Left kidney (tissue), 1 donor: ENCODE measurements at regions not wholly inside any gene's neighbourhood (a gene's known extent, or its start where the extent isn't known, plus 50 kb on each side); places are given as distances from the start of the nearest gene placed in this dataset.
A peak's percentile ranks its signal among the peaks of the same experiment; 100 is the strongest.

Source experiments
- DNase-seq: peaks from one replicate; pipeline ENCODE4 v3.0.0-alpha.2; 2013

DNA sequence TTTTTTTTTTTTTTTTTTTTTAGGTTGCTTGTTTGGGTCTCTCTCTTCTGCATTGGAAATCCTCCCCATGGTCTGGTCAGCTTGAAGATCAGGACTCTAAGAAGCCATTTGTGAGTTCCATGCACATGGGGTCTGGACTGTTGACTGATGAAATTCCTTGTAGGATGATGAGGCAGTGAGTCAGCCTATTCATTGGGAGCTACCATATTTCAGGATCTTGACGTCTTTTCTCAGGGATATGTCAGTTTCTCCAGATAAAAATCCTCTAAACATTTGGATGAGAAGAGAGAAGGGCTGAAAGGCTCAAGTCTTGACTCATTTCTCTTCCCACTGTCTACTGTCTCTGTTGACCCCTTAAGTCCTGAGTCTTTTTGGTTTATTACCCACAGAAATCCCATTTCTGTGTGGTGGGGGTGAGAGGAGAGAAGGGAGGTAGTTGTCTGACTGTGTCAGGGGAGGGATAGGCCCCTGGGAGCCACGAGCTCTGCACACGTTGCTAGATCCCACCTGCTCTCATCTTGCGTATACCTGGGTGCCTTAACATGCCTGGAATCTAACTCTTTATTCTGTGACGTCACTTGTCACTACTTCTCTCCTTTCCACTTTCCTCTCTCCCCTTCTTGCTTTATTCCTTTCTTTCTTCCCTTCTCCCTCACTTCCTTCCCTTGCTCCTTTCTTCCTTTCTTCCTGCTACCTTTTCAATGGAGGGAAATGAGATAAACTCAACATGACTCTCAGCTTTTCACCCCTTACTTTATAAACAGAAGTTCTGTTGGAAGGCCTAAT is 333.1 kb upstream of the XYLT1 start:
- DNase-seq, result no peak

DNA sequence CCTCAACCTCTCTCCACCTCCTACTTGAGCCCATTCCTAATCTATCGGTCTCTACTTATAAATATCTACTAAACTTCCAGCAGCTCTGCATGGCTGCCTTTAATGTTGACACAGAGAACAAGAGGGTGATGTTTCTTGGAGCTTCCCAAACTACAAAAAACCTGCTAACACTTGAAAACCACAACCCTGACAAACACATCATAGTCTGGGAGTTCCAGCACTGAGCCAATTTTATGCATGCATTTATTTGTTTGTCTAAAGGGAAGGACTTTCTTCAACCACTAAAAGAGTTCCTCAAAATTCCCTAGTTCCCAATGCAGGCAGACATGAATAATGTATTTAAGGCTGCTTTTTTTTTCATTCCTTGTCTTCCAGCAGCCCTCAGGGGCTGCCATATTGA is 331.8 kb upstream of the XYLT1 start:
- no peak for DNase-seq

DNA sequence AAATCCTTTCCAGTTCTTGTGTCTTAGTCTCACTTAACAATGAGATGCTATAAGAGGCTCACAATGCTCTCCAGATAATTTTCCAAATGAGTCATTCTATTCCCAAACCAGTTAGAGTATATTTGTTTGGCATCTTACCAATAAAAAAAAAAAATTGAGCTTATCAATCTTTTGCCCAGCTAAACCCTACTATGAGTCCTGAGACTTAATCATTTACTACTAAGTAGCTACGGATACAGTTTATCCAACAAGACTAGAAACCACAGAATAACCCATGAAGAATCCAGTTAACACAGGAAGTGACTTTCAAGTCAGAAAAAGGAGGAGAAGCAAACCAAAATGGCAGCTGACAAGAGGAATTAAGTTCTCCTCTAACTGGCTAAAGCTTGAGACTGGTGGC is 330.3 kb upstream of the XYLT1 start:
- no peak for DNase-seq

DNA sequence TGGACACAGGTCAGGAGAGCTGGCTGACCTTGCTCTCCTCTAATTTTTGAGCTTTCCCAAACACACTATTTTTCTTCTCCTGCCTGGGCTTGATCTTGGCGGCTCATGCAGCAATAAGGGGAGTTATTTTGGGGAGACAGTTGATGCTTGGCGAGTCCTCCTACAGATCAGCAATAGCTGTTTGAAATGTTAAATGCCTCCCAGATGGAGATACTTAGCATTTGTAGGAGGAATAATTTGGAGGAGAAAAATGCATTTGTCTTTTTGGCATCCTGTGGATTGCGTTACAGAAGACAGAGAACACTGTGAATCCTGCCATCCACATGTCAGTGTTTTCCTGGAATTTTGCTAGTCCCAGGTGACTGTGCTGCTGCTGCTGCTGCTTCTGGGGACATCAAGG is 328.0 kb upstream of the XYLT1 start:
- no peak for DNase-seq

DNA sequence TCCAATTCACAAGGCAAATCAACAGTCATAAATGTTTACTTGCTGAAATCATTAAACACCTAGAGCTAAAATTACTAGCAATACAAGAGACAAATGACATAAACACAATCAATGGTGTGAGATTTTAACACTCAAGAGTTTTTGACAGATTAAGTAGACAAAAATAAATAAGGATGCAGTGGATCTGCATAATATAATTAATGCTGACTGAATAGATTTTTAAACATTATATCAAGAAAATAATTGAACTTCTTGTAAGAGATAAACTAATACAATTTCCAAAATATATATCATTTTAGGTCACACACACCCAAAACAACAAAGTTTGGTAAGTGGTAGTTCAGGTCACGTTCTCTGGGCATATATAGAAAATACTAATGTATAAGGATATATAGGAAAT is 322.6 kb upstream of the XYLT1 start:
- DNase-seq, result no peak

DNA sequence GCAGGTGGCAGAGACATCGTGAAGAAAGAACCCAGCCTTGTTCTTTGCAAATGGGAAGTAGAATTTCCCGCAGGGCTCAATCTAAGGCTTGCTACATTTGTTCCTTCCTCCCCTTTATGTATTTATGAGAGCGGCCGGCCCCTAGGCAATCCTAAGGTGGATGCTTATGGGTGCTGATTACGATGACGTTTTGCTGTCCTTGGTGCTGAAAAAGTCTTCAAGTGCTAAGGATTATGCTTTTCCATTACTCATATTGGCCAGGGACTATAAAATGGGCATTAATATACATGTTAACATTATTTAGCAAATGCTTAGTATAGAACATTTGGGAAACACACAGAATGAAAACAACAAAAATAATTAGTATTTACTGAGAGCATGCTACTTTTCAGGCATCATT is 313.3 kb upstream of the XYLT1 start:
- DNase-seq, result peak; percentile 65

DNA sequence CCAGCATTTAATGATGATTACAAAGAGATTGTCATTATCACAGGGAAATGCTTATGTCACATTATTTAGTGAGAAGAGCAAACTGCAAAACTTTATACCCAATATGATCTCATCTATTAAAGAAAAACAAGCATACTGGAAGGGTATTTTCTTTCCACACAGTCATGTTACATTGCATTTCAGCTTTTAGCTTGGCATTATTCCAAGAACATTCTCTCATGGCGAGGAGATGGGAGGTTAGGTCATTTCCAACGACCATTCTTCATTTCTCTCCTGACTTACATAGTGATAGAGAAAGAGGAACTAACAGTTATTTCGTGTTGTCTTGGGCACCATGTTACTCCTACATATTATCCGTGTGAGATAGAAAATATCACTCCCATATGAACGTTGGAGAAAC is 309.4 kb upstream of the XYLT1 start:
- DNase-seq, result no peak

DNA sequence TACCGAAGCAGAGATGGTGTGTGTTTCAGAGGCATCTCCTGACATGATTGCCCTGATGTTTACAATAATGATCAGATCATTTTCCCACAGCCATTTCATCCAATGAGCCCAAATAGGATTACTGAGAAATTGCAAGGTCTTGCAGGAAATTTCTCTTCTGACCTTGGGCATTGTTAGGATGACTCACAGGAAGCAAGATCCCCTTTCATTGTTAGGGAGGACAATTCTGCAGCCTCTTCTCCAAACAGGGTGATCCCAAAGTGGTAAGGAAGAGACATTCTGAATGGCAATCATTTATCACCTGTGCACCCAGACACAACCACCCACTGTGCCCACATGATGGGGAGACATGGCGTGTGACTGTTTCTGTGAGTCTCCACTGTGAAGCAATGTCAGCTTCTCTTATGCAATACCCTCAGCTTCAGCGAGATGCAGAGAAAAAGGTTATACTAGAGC is 306.7 kb upstream of the XYLT1 start:
- DNase-seq, result no peak

DNA sequence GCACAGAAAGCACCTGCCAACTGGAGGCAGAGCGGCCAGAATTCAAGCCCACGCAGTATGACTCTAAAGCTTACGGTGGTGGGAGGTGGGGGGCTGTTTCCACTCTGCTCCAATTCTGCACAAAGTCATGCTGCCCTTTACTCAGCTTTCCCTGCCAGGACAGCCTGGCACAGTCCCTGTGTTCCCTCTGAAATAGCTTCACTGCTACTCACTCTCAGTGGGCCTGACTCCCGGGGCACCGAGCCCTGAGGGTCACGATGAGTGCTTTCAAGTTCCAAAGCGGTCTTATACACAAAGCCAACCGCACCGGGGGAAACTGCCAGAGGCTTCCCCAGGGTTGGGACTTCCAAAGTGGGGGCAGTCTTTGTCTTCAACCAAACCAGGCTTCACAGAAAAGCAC is 306.1 kb upstream of the XYLT1 start:
- no peak for DNase-seq

DNA sequence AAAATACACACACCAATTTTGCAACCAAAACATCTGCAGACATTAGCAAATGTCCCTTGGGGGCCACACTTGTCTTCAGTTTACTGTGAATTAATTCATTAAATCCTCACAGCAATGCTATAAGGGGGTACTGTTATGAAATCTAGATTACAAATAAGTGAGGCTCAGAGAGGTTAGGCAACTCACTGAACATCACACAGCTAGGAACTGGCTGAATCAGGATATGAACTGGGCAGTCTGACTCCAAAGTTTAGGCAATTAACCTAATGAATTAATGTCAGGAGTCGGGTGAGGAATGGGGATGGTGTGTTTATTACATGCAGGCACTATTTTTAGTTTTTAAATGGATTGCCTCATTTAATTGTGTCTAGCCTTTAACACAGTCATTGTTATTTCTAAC is 305.7 kb upstream of the XYLT1 start:
- no peak for DNase-seq

DNA sequence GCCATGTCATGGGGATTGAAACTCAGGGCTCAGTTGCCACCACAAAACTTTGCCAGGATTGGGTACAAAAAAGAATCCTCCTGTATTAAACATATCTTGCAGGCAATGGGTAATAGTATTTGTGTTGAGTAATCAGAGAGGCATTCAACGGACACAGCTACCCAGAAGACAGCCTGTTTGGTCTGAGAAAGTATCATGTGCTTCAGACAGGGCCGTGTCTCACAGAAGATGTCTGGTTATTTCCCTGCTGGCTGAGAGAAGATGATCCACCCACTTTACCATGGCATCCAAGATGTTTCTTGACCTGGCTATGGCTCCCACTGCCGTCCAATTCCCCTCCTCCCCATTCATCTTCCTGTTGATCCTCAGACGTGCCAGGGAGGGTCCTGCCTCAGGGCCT is 304.3 kb upstream of the XYLT1 start:
- DNase-seq, result no peak

DNA sequence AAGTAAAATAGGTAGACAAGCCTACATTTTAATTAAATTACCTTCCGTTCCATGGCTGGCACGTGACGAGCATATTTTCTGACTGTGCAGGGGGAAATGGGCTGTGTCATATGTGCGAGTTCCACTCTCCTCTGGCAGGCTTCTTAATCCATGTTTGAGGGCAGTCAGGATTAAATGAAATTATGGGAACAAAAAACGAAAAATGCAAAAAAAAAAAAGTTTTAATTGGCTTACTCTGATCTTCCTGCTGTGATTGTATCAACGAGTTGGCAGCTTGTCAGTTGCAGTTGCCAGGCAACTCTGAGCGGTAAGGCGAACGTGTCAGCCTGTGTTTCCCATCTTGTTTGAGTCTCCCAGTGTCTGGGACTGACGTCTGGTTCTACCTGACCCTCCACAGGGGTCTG is 302.9 kb upstream of the XYLT1 start:
- DNase-seq, result no peak

DNA sequence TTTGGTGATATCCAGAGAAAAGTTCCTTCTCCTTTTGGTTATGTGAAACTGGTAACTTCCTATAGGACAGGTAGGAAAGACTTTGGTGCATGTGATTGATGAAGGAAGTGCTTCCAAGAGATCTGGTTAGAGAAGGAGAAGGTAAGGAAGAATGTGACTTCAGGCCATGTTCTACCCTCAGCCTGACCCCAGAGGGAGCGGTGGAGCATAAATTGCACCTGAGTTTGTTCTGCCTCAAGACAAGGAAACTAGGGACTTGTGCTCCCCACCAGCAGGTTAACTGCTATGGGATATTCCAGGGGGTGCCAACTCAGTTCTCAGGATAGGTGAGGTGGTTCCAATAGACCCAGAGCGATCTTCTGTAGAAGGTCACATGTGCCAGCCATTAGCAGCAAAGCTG is 299.3 kb upstream of the XYLT1 start:
- DNase-seq, result no peak

DNA sequence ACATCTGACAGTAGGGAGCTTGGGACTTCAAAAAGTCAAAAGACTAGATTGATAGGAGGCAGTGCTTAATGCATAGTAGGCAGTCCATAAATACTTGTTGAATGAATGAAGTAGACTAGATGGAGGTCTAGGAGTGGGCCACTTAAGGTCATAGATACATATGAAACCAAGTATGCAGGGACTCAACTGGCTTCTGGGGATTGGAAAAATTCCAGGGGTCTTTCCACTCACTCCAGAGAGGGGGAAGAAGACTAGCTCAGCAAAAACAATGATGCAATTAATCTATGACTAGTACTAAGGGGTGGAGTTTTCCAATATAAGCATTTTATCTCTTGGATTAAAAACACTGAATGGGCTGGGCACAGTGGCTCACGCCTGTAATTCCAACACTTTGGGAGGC is 298.3 kb upstream of the XYLT1 start:
- DNase-seq, result no peak

DNA sequence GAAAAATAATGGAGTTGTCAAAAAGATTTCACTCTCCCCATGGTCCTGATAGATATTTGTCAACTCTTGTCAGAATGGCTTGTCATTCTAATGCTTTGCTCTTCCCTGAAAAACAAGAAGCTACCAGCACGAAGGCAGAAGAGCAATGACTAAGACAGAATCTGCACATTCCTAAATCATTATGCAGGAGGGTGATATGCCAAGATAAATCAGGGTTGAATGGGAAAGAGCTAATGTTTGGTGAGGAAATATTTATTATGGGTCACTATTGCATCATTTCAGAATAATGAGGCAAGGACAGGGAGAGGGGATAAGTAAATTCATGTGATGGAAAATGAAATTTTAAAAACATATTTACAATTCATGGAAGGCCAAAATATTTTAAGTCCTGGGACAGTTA is 297.5 kb upstream of the XYLT1 start:
- no peak for DNase-seq

DNA sequence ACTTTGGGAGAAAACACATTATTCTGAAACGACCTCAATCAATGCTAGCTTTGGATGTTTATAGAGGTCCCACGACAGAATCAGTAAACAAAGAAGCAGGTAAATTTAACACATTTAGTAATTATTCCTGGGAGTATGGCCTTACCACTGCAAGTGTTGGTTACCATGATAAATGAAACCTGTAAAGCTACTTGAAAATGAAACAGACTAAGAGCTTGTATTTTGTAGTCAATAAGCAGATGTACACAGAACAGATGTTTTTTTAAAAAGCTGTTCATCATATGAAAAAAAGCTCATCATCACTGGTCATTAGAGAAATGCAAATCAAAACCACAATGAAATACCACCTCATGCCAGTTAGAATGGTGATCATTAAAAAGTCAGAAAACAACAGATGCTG is 295.3 kb upstream of the XYLT1 start:
- DNase-seq, result no peak

DNA sequence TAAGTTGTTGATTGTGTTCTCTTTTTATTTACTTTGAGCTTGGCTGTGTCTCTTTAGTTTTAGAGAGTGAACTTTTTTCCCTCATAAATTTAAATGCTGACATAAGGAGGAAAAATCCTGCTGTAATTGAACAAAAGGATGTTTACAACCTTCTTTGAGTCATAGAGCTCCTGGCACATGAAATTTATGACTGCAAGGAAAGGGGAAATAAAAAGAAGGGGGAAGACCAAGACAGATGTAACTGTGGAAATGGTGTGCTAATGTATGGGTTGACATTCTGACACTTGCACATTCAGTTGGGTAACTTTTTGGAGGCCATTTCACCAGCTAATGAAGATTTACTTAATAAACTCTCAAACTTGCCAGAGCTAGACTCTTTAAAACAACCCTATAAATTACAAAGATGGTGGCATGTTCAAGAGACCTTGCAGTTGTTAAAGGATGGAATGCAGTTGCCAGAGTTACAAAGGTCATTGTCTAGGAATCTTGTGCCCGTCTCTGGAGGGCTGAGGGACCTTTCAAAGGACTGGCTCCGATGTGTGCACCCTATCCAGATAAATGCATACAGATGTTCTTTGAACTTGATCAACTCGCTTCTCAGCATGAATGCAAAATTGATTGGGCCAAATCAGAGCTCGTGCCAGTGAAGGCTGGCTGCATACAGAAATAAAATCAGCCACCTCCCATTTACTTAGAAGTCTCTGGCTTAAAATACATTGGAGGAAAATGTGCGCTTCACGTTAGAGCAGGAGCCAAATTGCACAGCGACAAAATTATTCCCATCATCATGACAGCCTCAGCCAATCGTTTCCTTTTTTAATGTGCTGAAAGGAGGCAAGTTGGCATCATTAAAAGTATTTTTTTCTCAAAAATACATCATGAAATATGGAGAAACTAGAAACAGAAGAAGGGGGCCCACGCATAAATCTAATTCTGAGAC is 289.0 kb upstream of the XYLT1 start:
- peak; percentile 17 for DNase-seq

DNA sequence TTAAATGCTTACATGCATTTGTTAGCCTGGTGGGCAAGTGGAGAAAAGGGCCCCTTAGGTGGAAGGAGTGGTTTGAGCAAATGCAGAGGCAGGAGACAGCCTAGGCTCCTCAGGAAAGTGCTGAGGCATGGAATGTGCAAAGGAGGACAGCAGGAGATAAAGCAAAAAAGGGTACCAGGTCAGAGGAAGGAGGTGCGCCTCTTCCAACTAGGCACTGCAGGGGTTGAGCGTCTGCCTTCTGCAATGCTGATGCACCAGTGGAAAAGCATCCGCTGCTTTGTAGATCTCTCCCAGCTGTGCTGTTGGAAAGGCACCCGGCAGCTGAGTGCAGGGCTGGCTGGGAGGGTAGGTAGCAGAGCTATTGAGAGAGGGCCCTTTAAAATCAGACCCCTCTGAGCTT is 287.0 kb upstream of the XYLT1 start:
- no peak for DNase-seq

DNA sequence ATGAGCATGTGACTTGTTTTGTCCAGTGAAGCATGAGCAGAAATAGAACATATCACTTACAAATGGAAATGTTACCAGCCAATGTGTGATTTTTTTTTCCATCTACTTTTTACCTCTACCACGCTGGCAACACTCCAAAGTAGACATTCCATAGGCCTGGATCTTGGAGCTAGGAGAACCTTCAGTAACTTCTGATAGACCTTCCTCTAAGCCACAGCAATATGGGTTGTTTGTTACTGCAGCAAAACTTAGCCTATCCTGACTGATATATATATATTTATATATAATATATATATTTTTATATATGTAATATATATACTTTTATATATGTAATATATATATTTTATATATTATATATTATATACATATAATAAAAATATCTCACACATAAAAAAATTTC is 284.4 kb upstream of the XYLT1 start:
- DNase-seq, result no peak

DNA sequence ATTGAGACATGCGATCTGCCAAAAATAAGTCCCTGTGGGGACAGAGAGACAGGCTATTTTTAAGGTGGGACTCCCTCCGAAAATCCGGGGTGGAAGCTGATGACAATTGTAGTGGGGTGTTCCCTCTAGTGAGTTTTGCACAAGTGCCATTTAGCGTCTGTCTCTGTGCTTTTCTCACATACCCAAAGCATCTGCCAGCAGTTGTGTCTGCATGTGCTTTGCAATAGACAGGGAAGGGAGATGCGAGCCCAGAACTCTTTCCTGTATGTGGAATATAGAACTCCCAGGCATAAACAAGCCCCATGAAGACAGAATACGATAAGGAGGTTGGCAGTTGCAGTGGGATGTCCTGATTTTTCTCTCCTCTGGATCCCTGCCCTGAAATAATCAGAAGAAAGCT is 282.7 kb upstream of the XYLT1 start:
- DNase-seq, result no peak

DNA sequence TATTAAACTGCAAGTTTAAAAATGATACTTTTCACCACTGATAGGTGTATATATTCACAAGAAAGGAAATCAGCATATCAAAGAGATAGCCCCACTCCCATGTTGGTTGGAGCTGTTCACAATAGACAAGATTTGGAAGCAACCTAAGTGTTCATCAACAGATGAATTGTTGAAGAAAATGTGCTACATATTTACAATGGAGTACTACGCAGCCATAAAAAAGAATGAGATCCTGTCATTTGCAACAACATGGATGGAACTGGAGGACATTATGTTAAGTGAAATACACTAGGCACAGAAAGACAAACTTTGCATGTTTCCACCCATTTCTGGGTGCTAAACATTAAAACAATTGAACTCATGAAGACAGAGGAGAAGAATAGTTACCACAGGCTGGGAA is 278.9 kb upstream of the XYLT1 start:
- DNase-seq, result no peak

DNA sequence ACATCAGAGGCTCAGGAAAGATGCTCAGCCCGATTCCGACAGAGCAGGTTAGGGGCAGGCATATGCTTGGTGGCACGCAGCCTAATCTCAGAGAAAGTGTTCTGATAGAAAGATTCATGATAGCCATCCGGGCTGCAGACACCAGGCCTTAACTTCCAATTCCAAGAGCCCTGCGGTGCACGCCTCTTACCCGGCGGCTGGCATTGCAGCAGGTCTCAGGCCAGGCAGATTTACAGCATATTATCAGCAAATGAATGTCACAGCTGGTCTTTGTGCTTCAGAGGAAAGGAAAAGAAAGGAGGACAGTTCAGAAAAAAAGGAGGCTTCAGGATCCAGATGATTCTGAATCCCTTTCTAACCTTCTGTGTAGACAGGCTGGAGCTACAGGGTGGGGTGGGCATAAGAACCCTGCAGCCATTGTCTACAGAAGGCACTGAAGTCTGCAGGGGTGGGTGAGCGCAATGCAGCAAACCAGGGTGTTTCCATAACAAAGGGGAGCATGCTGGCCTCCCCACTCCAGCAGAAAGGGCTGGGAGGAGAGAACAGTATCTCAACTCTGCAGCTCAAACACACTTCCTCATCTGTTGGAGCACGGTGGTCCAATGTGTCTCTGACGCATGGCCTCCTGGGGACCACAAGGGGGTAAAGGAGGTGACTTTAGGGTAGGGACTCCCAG is 277.4 kb upstream of the XYLT1 start:
- no peak for DNase-seq
